Progenitor cell of endocrine pancreas (in vitro differentiated cells): ENCODE measurements at regions not wholly inside any gene's neighbourhood (a gene's known extent, or its start where the extent isn't known, plus 50 kb on each side); places are given as distances from the start of the nearest gene placed in this dataset.
"Not testable (repeated sequence)": the region's sequence is repeated elsewhere in the genome, so short reads cannot be mapped to it uniquely, and the experiment has no call there.

ENCODE experiments used
- DNase-seq: peaks from one replicate; pipeline ENCODE4 v3.0.0; 2021; ENCODE audit warnings: low spot score; ENCODE audit not compliant: unreplicated experiment
- H3K27ac Mint-ChIP-seq: 2 replicates; pipeline ENCODE4 v1.8.0; 2021; ENCODE audit warnings: mild to moderate bottlenecking, moderate library complexity, mixed read lengths
- H3K27me3 Mint-ChIP-seq: 2 replicates; pipeline ENCODE4 v1.8.0; 2021; ENCODE audit warnings: mixed read lengths
- H3K36me3 Mint-ChIP-seq: 2 replicates; pipeline ENCODE4 v1.8.0; 2022; ENCODE audit warnings: mixed read lengths; ENCODE audit not compliant: insufficient read depth
- H3K4me1 Mint-ChIP-seq: 2 replicates; pipeline ENCODE4 v1.8.0; 2021; ENCODE audit warnings: low read depth, mixed read lengths
- H3K4me3 Mint-ChIP-seq: 2 replicates; pipeline ENCODE4 v1.8.0; 2021; ENCODE audit warnings: low read depth, mild to moderate bottlenecking, moderate library complexity, mixed read lengths
- H3K9me3 Mint-ChIP-seq: 2 replicates; pipeline ENCODE4 v1.8.0; 2021; ENCODE audit warnings: low read depth, mixed read lengths
- TF ChIP-seq, protein P1 (sequence below): fragments of 200-600 bp; sonication (generic); IDR thresholded peaks from one replicate; pipeline ENCODE4 v1.5.0; 2021; ENCODE audit warnings: antibody characterized with exemption, mild to moderate bottlenecking; ENCODE audit not compliant: unreplicated experiment

DNA sequence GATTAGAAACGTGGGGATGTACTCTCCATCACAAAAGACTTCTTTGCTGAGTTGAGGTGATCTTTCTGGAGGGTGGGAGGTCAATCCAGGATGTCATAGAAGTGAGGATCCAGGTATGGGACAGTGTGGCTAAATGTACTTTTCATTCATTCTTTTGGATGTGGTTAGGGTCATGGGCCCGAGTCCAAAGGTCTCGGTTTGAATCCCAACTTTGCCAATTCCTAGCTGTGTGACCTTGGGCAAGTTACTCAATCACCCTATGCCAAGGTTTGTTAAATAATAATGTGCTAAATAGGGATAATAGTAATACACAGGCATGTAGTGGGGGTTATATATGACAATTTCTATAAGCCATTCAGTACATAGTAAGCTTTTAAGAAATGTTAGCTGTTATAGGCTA, 91.4 kb downstream of the SAMD9 start:
- Mint-ChIP-seq H3K4me3 (no peak overlapping the region), H3K36me3 (no peaks in the 10 kb centered on the region), H3K27me3 (no peaks in the 10 kb centered on the region), H3K9me3 (peaks cover 9% of the 10 kb centered on the region), H3K4me1 (peaks cover 2% of the 10 kb centered on the region), H3K27ac (no peak overlapping the region)
- TF ChIP-seq, protein P1, sequence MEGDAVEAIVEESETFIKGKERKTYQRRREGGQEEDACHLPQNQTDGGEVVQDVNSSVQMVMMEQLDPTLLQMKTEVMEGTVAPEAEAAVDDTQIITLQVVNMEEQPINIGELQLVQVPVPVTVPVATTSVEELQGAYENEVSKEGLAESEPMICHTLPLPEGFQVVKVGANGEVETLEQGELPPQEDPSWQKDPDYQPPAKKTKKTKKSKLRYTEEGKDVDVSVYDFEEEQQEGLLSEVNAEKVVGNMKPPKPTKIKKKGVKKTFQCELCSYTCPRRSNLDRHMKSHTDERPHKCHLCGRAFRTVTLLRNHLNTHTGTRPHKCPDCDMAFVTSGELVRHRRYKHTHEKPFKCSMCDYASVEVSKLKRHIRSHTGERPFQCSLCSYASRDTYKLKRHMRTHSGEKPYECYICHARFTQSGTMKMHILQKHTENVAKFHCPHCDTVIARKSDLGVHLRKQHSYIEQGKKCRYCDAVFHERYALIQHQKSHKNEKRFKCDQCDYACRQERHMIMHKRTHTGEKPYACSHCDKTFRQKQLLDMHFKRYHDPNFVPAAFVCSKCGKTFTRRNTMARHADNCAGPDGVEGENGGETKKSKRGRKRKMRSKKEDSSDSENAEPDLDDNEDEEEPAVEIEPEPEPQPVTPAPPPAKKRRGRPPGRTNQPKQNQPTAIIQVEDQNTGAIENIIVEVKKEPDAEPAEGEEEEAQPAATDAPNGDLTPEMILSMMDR: no peak
- no peak for DNase-seq

GRCh38 chr7:93025389-93025788, 92.4 kb downstream of the SAMD9 start:
- Mint-ChIP-seq H3K27me3 (no peaks in the 10 kb centered on the region), H3K4me1 (peaks cover 2% of the 10 kb centered on the region)

GRCh38 chr7:93022931-93023478, 94.8 kb downstream of the SAMD9 start:
- not testable (repeated sequence) for H3K4me1 Mint-ChIP-seq, H3K9me3 Mint-ChIP-seq, H3K4me3 Mint-ChIP-seq, DNase-seq, H3K27me3 Mint-ChIP-seq, H3K36me3 Mint-ChIP-seq, H3K27ac Mint-ChIP-seq

More at GRCh38 chr7:93025389-93025788, 92.4 kb downstream of the SAMD9 start:
- Mint-ChIP-seq H3K4me3 (no peak overlapping the region), H3K36me3 (no peaks in the 10 kb centered on the region), H3K27ac (no peak overlapping the region), H3K9me3 (peaks cover 3% of the 10 kb centered on the region)
- TF ChIP-seq, protein P1: no peak
- no peak for DNase-seq

DNA sequence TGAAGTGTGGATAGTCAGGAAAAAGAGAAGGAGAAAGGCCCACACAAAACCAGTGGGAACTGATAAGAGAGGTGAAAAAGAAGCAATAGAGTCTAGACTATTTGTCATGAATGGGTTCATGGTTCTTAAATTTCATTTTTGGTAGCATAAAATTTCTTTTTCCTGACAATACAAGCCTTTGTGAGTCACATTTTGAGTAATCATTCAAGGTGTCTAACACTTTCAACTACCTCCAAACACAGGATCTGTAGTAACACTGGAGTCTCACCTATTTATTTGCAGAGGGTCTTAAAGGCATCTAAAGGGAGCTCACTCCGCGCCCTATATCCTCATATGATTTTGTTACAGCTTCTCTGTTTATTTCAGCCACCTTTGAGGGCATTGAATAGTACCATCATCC, 96.0 kb downstream of the SAMD9 start:
- Mint-ChIP-seq H3K27me3 (peaks cover 11% of the 10 kb centered on the region), H3K27ac (no peak overlapping the region), H3K36me3 (no peaks in the 10 kb centered on the region), H3K4me3 (no peak overlapping the region), H3K4me1 (peaks cover 1% of the 10 kb centered on the region), H3K9me3 (peaks cover 3% of the 10 kb centered on the region)
- TF ChIP-seq, protein P1: no peak
- DNase-seq: no peak

DNA sequence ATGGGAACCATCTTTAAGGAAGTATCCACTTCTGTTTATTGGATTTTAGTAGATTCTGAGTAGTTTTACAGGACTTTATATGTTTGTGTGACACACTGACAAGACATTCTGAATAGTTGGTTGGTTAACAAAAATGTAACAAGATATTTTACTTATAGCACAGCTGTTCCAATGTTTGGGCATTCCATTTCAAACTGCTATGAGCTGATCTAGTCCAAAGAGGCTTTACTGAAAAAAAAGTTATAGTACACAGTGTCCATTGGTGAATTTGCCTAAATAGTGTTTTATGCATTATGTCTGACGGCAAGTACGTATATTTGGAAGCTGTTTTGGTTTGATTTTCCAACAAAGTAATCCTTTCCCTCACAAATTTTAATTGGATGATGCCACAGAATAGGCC, 99.1 kb downstream of the SAMD9 start:
- peaks cover 17% of the 10 kb centered on the region for H3K4me1 Mint-ChIP-seq
- DNase-seq: no peak

More for the DNA sequence above, 99.1 kb downstream of the SAMD9 start:
- H3K4me3 Mint-ChIP-seq: no peak overlapping the region
- peaks cover 3% of the 10 kb centered on the region for H3K9me3 Mint-ChIP-seq
- no peaks in the 10 kb centered on the region for H3K36me3 Mint-ChIP-seq
- TF ChIP-seq, protein P1: no peak
- no peak overlapping the region for H3K27ac Mint-ChIP-seq
- H3K27me3 Mint-ChIP-seq: peaks cover 11% of the 10 kb centered on the region
